ENCODE measurements at regions not wholly inside any gene's neighbourhood (a gene's known extent, or its start where the extent isn't known, plus 50 kb on each side); places are given as distances from the start of the nearest gene placed in this dataset.

DNA sequence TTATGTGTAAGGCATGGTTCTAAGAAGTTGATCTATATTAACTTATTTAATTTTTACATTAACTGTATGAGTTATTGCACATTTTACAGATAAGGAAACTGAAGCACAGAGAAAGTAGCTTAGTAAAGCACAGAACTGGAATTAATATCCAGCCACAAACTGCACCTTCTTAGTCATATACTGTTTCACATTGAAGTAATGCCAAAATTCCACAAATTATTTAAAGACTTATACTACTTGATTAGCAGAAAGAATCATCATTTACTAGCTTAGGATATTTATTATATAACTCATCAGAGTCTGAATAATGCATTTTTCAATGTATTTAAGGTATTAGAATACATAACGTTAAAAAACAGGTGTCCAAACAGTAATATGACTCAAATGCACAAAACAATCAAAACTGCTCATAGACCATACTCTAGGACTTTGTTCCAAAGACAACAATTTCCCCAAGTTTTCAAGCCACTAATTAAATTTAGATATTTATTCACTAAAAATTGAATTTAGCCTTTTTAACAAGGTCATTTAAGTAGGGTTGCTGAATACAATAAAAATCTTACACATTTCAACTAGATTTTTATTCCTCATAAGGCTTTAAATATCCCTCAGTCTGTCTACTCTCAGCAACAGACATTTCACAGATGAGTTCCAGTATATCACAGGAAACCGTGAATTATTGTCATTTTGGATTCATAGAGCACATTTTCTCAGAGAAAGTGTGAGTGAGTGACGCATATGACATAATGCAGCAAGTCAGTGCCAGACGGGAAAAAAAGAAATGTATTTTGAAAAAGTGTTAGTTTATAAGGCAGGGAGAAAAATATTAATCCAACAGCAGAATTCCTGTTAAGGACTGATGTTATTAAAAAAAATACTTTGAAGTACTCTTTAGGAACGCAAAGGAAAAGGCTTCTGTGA lies 782.5 kb downstream of the TMTC2 start:
- no peak overlapping the region for H3K4me3 ChIP-seq (ENCODE audit: low read length in 3 of 3)
- no peaks in the 10 kb centered on the region for H3K4me1 ChIP-seq (ENCODE audit: control insufficient read depth in 2 of 3, insufficient read depth in 2 of 3, low read depth in 1 of 3, low read length in 3 of 3)
- no peaks in the 10 kb centered on the region for H3K9me3 ChIP-seq (ENCODE audit: control insufficient read depth in 2 of 3, insufficient read depth in 1 of 3, low read length in 3 of 3)
- H3K27me3 ChIP-seq (ENCODE audit: control insufficient read depth, insufficient read depth, low read length): no peaks in the 10 kb centered on the region
- H3K9ac ChIP-seq (ENCODE audit: low read length in 3 of 3): no peak overlapping the region
- H3K36me3 ChIP-seq (ENCODE audit: control insufficient read depth in 2 of 3, insufficient read depth in 3 of 3, low read length in 3 of 3): no peaks in the 10 kb centered on the region
- no peak overlapping the region for H3K27ac ChIP-seq (ENCODE audit: low read depth in 2 of 2, low read length in 2 of 2)
- TF ChIP-seq, protein P1, sequence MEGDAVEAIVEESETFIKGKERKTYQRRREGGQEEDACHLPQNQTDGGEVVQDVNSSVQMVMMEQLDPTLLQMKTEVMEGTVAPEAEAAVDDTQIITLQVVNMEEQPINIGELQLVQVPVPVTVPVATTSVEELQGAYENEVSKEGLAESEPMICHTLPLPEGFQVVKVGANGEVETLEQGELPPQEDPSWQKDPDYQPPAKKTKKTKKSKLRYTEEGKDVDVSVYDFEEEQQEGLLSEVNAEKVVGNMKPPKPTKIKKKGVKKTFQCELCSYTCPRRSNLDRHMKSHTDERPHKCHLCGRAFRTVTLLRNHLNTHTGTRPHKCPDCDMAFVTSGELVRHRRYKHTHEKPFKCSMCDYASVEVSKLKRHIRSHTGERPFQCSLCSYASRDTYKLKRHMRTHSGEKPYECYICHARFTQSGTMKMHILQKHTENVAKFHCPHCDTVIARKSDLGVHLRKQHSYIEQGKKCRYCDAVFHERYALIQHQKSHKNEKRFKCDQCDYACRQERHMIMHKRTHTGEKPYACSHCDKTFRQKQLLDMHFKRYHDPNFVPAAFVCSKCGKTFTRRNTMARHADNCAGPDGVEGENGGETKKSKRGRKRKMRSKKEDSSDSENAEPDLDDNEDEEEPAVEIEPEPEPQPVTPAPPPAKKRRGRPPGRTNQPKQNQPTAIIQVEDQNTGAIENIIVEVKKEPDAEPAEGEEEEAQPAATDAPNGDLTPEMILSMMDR (IDR thresholded peaks at IDR 0.05; ENCODE audit: borderline replicate concordance, extremely low read depth, insufficient read depth): no peak
- intact Hi-C loops (cut with DNase I): no loop called here
- DNase-seq (no peak), FAIRE-seq (no peak)

DNA sequence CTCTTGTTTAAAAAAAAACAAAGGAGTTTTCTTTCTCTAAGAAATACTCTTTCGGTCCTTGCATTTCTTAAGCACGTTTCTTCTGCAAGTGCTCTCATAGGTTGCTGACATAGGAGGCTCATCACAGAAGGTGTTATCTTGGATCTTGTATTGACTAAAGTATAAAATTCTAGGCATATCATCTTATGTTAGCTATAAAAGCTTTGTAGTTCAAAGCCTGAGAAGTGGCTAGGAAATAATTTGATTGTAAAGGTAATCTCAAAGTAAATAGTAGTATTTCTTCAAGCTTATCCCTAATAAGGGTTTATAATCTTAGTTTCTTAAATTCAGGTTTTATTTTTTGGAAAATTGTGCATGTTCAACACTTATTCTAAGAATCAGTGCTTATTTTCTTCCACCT lies 778.9 kb downstream of the TMTC2 start:
- FAIRE-seq: no peak
- no peaks in the 10 kb centered on the region for H3K9me3 ChIP-seq (ENCODE audit: control insufficient read depth in 2 of 3, insufficient read depth in 1 of 3, low read length in 3 of 3)
- no peaks in the 10 kb centered on the region for H3K27me3 ChIP-seq (ENCODE audit: control insufficient read depth, insufficient read depth, low read length)
- TF ChIP-seq, protein P1 (IDR thresholded peaks at IDR 0.05; ENCODE audit: borderline replicate concordance, extremely low read depth, insufficient read depth): no peak
- intact Hi-C loops (cut with DNase I): no loop called here
- no peak overlapping the region for H3K4me3 ChIP-seq (ENCODE audit: low read length in 3 of 3)
- no peaks in the 10 kb centered on the region for H3K4me1 ChIP-seq (ENCODE audit: control insufficient read depth in 2 of 3, insufficient read depth in 2 of 3, low read depth in 1 of 3, low read length in 3 of 3)
- no peak for DNase-seq
- no peak overlapping the region for H3K9ac ChIP-seq (ENCODE audit: low read length in 3 of 3)
- H3K27ac ChIP-seq (ENCODE audit: low read depth in 2 of 2, low read length in 2 of 2): no peak overlapping the region
- H3K36me3 ChIP-seq (ENCODE audit: control insufficient read depth in 2 of 3, insufficient read depth in 3 of 3, low read length in 3 of 3): no peaks in the 10 kb centered on the region

DNA sequence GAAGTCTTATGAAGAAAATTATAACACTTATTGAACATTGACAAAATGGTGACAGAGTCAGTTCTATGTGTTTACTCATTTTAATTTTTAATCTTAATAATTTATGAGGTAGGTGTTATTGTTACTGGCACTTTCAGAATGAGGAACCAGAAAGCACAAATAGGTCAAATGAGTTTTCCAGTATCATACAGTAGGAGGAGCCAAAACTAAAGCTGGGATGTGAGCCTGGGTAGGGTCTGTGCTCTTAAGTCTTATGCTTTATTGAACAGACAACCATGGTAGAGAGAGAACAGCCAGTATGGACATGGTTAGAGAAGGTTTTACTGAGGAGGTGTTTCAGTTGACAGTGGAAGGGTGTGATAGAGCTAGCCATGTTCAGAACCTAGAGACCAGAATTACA lies 775.7 kb downstream of the TMTC2 start:
- intact Hi-C loops (cut with DNase I): no loop called here
- no peak for FAIRE-seq
- Histone ChIP-seq H3K9me3 (ENCODE audit: control insufficient read depth in 2 of 3, insufficient read depth in 1 of 3, low read length in 3 of 3) (peaks cover 0 to 2% (median 0%) of the 10 kb centered on the region in 3 donors), H3K36me3 (ENCODE audit: control insufficient read depth in 2 of 3, insufficient read depth in 3 of 3, low read length in 3 of 3) (no peaks in the 10 kb centered on the region), H3K27me3 (ENCODE audit: control insufficient read depth, insufficient read depth, low read length) (no peaks in the 10 kb centered on the region), H3K9ac (ENCODE audit: low read length in 3 of 3) (no peak overlapping the region), H3K4me3 (ENCODE audit: low read length in 3 of 3) (no peak overlapping the region), H3K4me1 (ENCODE audit: control insufficient read depth in 2 of 3, insufficient read depth in 2 of 3, low read depth in 1 of 3, low read length in 3 of 3) (no peaks in the 10 kb centered on the region), H3K27ac (ENCODE audit: low read depth in 2 of 2, low read length in 2 of 2) (no peak overlapping the region)
- DNase-seq: no peak
- TF ChIP-seq, protein P1 (IDR thresholded peaks at IDR 0.05; ENCODE audit: borderline replicate concordance, extremely low read depth, insufficient read depth): no peak
